WTC11 (cell line): ENCODE measurements at regions not wholly inside any gene's neighbourhood (a gene's known extent, or its start where the extent isn't known, plus 50 kb on each side); places are given as distances from the start of the nearest gene placed in this dataset.
"Not testable (repeated sequence)": the region's sequence is repeated elsewhere in the genome, so short reads cannot be mapped to it uniquely, and the experiment has no call there.

Experiments
- ATAC-seq: fragments of 200-7000 bp; cut with Tn5 transposase; 2 replicates; pipeline ENCODE4 v1.10.0; 2021; ENCODE audit warnings: mild to moderate bottlenecking, moderate library complexity
- CTCF ChIA-PET: fragments of 300-600 bp; sonication (Branson Sonifier 250); formaldehyde crosslinking; loops from one replicate; lab custom pipeline; 2021; ENCODE audit warnings: antibody characterized with exemption; lab: Charles Lee
- POLR2A ChIA-PET: fragments of 350-600 bp; sonication (Branson Sonifier 250); formaldehyde crosslinking; loops from one replicate; lab custom pipeline; 2021; ENCODE audit warnings: antibody characterized with exemption; lab: Charles Lee
- DNase-seq: peaks from one replicate; pipeline ENCODE4 v3.0.0; 2021; ENCODE audit warnings: low spot score
- H3K27ac Mint-ChIP-seq: 2 replicates; pipeline ENCODE4 v1.8.0; 2021; ENCODE audit warnings: mixed read lengths
- H3K27me3 Mint-ChIP-seq: 2 replicates; pipeline ENCODE4 v1.8.0; 2021; ENCODE audit warnings: low read depth, mild to moderate bottlenecking, moderate library complexity, mixed read lengths
- H3K36me3 Mint-ChIP-seq: 2 replicates; pipeline ENCODE4 v1.8.0; 2021; ENCODE audit warnings: mixed read lengths
- H3K4me1 Mint-ChIP-seq: 2 replicates; pipeline ENCODE4 v1.8.0; 2022; ENCODE audit warnings: mixed read lengths
- H3K4me3 Mint-ChIP-seq: 2 replicates; pipeline ENCODE4 v1.8.0; 2021; ENCODE audit warnings: mild to moderate bottlenecking, moderate library complexity, mixed read lengths
- H3K9me3 Mint-ChIP-seq: 2 replicates; pipeline ENCODE4 v1.8.0; 2021; ENCODE audit warnings: mixed read lengths
- CTCF ChIP-seq: fragments of 200-600 bp; IDR thresholded peaks from 2 replicates; pipeline ENCODE4 v1.8.0; 2022; ENCODE audit warnings: antibody characterized with exemption
- FOXP4 ChIP-seq: sonication (generic); formaldehyde crosslinking; IDR thresholded peaks from 2 replicates; pipeline ENCODE4 v1.8.0; 2022; ENCODE audit warnings: mild to moderate bottlenecking, missing genetic modification reagents
- NFYB ChIP-seq: sonication (generic); formaldehyde crosslinking; conservative IDR thresholded peaks from 2 replicates; pipeline ENCODE4 v1.8.0; 2022; ENCODE audit warnings: low read depth, missing genetic modification reagents
- NR1H2 ChIP-seq: sonication (generic); formaldehyde crosslinking; IDR thresholded peaks from 2 replicates; pipeline ENCODE4 v1.9.0; 2021; ENCODE audit warnings: mild to moderate bottlenecking, moderate library complexity, missing genetic modification reagents
- SOX15 ChIP-seq: fragments of 250-450 bp; sonication (Bioruptor Pico); IDR thresholded peaks from 2 replicates; pipeline ENCODE4 v1.9.0; 2021; ENCODE audit warnings: mild to moderate bottlenecking
- TEAD4 ChIP-seq: sonication (generic); formaldehyde crosslinking; IDR thresholded peaks from 2 replicates; pipeline ENCODE4 v1.8.0; 2022; ENCODE audit warnings: mild to moderate bottlenecking, missing genetic modification reagents
- ZBTB21 ChIP-seq: sonication (generic); formaldehyde crosslinking; IDR thresholded peaks from 2 replicates; pipeline ENCODE4 v1.8.1; 2023; ENCODE audit warnings: mild to moderate bottlenecking, missing genetic modification reagents, borderline replicate concordance
- ZNF423 ChIP-seq: fragments of 250-450 bp; sonication (Bioruptor Pico); IDR thresholded peaks from 2 replicates; pipeline ENCODE4 v2.1.2; 2022; ENCODE audit warnings: mild to moderate bottlenecking, moderate library complexity
- ZSCAN18 ChIP-seq: fragments of 250-450 bp; sonication (Bioruptor Pico); IDR thresholded peaks from 2 replicates; pipeline ENCODE4 v2.1.2; 2022; ENCODE audit warnings: mild to moderate bottlenecking, moderate library complexity
- TF ChIP-seq, protein P1 (sequence below): sonication (generic); formaldehyde crosslinking; IDR thresholded peaks from 2 replicates; pipeline ENCODE4 v1.8.0; 2022; ENCODE audit warnings: mild to moderate bottlenecking, missing genetic modification reagents
- TF ChIP-seq, protein P2 (sequence below): sonication (generic); formaldehyde crosslinking; IDR thresholded peaks from 2 replicates; pipeline ENCODE4 v1.8.0; 2023; ENCODE audit warnings: mild to moderate bottlenecking, missing genetic modification reagents
- TF ChIP-seq, protein P3 (sequence below): sonication (generic); formaldehyde crosslinking; IDR thresholded peaks from 2 replicates; pipeline ENCODE4 v1.8.1; 2022; ENCODE audit warnings: low read depth, missing genetic modification reagents, borderline replicate concordance
- TF ChIP-seq, protein P4 (sequence below): fragments of 250-450 bp; sonication (Bioruptor Pico); IDR thresholded peaks from 2 replicates; pipeline ENCODE4 v1.9.0; 2021; ENCODE audit warnings: mild to moderate bottlenecking
- TF ChIP-seq, protein P5 (sequence below): sonication (generic); formaldehyde crosslinking; IDR thresholded peaks from 2 replicates; pipeline ENCODE4 v1.8.1; 2023; ENCODE audit warnings: mild to moderate bottlenecking, missing genetic modification reagents, moderate library complexity
- TF ChIP-seq, protein P6 (sequence below): sonication (generic); formaldehyde crosslinking; IDR thresholded peaks from 2 replicates; pipeline ENCODE4 v1.8.1; 2022; ENCODE audit warnings: mild to moderate bottlenecking, missing genetic modification reagents, moderate library complexity, borderline replicate concordance

GRCh38 chr9:30103647-30104394, 2280.6 kb upstream of the ACO1 start:
- POLR2A ChIA-PET: no interaction called here
- ATAC-seq (no peak), DNase-seq (no peak)
- Mint-ChIP-seq H3K27ac (no peak overlapping the region), H3K27me3 (no peaks in the 10 kb centered on the region; the same call in 1 of the 2 replicates), H3K9me3 (peaks cover 26% of the 10 kb centered on the region), H3K36me3 (peaks cover 26% of the 10 kb centered on the region), H3K4me1 (no peaks in the 10 kb centered on the region), H3K4me3 (no peak overlapping the region)
- CTCF ChIA-PET: no interaction called here
- TF ChIP-seq, protein P1, sequence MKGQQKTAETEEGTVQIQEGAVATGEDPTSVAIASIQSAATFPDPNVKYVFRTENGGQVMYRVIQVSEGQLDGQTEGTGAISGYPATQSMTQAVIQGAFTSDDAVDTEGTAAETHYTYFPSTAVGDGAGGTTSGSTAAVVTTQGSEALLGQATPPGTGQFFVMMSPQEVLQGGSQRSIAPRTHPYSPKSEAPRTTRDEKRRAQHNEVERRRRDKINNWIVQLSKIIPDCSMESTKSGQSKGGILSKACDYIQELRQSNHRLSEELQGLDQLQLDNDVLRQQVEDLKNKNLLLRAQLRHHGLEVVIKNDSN (CRISPR knock-in tag): no peak
- TF ChIP-seq ZNF423 (no peak), CTCF (no peak), NR1H2 (no peak), FOXP4 (CRISPR knock-in tag) (no peak), NFYB (no peak), SOX15 (CRISPR knock-in tag) (no peak), ZBTB21 (CRISPR knock-in tag) (no peak), ZSCAN18 (CRISPR knock-in tag) (no peak), TEAD4 (CRISPR knock-in tag) (no peak)
- TF ChIP-seq, protein P2, sequence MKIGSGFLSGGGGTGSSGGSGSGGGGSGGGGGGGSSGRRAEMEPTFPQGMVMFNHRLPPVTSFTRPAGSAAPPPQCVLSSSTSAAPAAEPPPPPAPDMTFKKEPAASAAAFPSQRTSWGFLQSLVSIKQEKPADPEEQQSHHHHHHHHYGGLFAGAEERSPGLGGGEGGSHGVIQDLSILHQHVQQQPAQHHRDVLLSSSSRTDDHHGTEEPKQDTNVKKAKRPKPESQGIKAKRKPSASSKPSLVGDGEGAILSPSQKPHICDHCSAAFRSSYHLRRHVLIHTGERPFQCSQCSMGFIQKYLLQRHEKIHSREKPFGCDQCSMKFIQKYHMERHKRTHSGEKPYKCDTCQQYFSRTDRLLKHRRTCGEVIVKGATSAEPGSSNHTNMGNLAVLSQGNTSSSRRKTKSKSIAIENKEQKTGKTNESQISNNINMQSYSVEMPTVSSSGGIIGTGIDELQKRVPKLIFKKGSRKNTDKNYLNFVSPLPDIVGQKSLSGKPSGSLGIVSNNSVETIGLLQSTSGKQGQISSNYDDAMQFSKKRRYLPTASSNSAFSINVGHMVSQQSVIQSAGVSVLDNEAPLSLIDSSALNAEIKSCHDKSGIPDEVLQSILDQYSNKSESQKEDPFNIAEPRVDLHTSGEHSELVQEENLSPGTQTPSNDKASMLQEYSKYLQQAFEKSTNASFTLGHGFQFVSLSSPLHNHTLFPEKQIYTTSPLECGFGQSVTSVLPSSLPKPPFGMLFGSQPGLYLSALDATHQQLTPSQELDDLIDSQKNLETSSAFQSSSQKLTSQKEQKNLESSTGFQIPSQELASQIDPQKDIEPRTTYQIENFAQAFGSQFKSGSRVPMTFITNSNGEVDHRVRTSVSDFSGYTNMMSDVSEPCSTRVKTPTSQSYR (CRISPR knock-in tag): no peak
- TF ChIP-seq, protein P3, sequence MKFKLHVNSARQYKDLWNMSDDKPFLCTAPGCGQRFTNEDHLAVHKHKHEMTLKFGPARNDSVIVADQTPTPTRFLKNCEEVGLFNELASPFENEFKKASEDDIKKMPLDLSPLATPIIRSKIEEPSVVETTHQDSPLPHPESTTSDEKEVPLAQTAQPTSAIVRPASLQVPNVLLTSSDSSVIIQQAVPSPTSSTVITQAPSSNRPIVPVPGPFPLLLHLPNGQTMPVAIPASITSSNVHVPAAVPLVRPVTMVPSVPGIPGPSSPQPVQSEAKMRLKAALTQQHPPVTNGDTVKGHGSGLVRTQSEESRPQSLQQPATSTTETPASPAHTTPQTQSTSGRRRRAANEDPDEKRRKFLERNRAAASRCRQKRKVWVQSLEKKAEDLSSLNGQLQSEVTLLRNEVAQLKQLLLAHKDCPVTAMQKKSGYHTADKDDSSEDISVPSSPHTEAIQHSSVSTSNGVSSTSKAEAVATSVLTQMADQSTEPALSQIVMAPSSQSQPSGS (CRISPR knock-in tag): no peak
- TF ChIP-seq, protein P4, sequence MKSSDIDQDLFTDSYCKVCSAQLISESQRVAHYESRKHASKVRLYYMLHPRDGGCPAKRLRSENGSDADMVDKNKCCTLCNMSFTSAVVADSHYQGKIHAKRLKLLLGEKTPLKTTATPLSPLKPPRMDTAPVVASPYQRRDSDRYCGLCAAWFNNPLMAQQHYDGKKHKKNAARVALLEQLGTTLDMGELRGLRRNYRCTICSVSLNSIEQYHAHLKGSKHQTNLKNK: no peak
- TF ChIP-seq, protein P5, sequence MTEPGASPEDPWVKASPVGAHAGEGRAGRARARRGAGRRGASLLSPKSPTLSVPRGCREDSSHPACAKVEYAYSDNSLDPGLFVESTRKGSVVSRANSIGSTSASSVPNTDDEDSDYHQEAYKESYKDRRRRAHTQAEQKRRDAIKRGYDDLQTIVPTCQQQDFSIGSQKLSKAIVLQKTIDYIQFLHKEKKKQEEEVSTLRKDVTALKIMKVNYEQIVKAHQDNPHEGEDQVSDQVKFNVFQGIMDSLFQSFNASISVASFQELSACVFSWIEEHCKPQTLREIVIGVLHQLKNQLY (CRISPR knock-in tag): no peak
- TF ChIP-seq, protein P6, sequence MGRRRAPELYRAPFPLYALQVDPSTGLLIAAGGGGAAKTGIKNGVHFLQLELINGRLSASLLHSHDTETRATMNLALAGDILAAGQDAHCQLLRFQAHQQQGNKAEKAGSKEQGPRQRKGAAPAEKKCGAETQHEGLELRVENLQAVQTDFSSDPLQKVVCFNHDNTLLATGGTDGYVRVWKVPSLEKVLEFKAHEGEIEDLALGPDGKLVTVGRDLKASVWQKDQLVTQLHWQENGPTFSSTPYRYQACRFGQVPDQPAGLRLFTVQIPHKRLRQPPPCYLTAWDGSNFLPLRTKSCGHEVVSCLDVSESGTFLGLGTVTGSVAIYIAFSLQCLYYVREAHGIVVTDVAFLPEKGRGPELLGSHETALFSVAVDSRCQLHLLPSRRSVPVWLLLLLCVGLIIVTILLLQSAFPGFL: no peak

DNA sequence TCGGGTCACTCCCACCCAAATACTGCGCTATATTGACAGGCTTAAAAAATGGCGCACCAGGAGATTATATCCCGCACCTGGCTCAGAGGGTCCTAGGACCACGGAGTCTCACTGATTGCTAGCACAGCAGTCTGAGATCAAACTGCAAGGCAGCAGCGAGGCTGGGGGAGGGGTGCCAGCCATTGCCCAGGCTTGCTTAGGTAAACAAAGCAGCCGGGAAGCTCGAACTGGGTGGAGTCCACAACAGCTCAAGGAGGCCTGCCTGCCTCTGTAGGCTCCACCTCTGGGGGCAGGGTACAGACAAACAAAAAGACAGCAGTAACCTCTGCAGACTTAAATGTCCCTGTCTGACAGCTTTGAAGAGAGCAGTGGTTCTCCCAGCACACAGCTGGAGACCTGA, 2277.3 kb upstream of the ACO1 start:
- ATAC-seq, H3K4me3 Mint-ChIP-seq, DNase-seq, H3K27ac Mint-ChIP-seq, H3K27me3 Mint-ChIP-seq, POLR2A ChIA-PET, CTCF ChIA-PET, H3K4me1 Mint-ChIP-seq: not testable (repeated sequence)
- Mint-ChIP-seq H3K36me3 (peaks cover 26% of the 10 kb centered on the region), H3K9me3 (peaks cover 32% of the 10 kb centered on the region)
